ENCODE measurements at regions not wholly inside any gene's neighbourhood (a gene's known extent, or its start where the extent isn't known, plus 50 kb on each side); places are given as distances from the start of the nearest gene placed in this dataset.

GRCh38 chr4:102439236-102439614 lies 61.9 kb upstream of the NFKB1 start:
- 14 to 25% methylated on average over 3 of the region's 3 CpGs for WGBS, 2 donors
- Histone ChIP-seq H3K4me3 (no peak overlapping the region), H3K27me3 (no peaks in the 10 kb centered on the region), H3K27ac (peak overlapping the region in 3 of 4 donors; percentile 24 to 67 (median 40)), H3K4me1 (peaks cover 5 to 19% (median 6%) of the 10 kb centered on the region in 3 donors), H3K9me3 (no peaks in the 10 kb centered on the region), H3K36me3 (no peaks in the 10 kb centered on the region)
- TF ChIP-seq CTCF (IDR thresholded peaks at IDR 0.05) (no peak), POLR2A (IDR thresholded peaks at IDR 0.05) (no peak)
- DNase-seq, result no peak
- intact Hi-C loops (cut with DNase I), result no loop called here

- Histone ChIP-seq H3K4me3 (no peak overlapping the region), H3K27me3 (no peaks in the 10 kb centered on the region), H3K9me3 (no peaks in the 10 kb centered on the region), H3K36me3 (no peaks in the 10 kb centered on the region), H3K4me1 (peaks cover 5 to 19% (median 6%) of the 10 kb centered on the region in 3 donors), H3K27ac (peak overlapping the region in 2 of 4 donors; percentile 24 to 67)
- intact Hi-C loops (cut with DNase I), result loop anchor here (10.0 kb wide), 2 partner anchors 185 to 565 kb away; no protein-coding TSS in a partner anchor
- DNase-seq, result no peak
- TF ChIP-seq POLR2A (IDR thresholded peaks at IDR 0.05) (no peak), CTCF (IDR thresholded peaks at IDR 0.05) (no peak)
Measured at GRCh38 chr4:102439812-102440211, 61.3 kb upstream of the NFKB1 start.

- WGBS, 2 donors, result 74 to 80% methylated on average over 1 of the region's 1 CpG
- DNase-seq, result no peak
Measured at GRCh38 chr4:102440498-102440897, 60.7 kb upstream of the NFKB1 start.

GRCh38 chr4:102441978-102442911 lies 58.9 kb upstream of the NFKB1 start:
- Histone ChIP-seq H3K4me3 (no peak overlapping the region), H3K27ac (no peak overlapping the region), H3K27me3 (no peaks in the 10 kb centered on the region), H3K9me3 (no peaks in the 10 kb centered on the region), H3K4me1 (peaks cover 5 to 19% (median 6%) of the 10 kb centered on the region in 3 donors), H3K36me3 (no peaks in the 10 kb centered on the region)
- no peak for TF ChIP-seq CTCF (IDR thresholded peaks at IDR 0.05)
- TF ChIP-seq POLR2A (IDR thresholded peaks at IDR 0.05), result no peak
- intact Hi-C loops (cut with DNase I), result loop anchor here (10.0 kb wide), 2 partner anchors 183 to 563 kb away; no protein-coding TSS in a partner anchor
- WGBS, 2 donors, result 72 to 92% methylated on average over 8 of the region's 8 CpGs
- DNase-seq, result no peak

More at GRCh38 chr4:102440498-102440897, 60.7 kb upstream of the NFKB1 start:
- H3K9me3 ChIP-seq, result no peaks in the 10 kb centered on the region
- intact Hi-C loops (cut with DNase I), result loop anchor here (10.0 kb wide), 2 partner anchors 184 to 564 kb away; no protein-coding TSS in a partner anchor
- no peak overlapping the region for H3K4me3 ChIP-seq
- TF ChIP-seq CTCF (IDR thresholded peaks at IDR 0.05), result no peak
- TF ChIP-seq POLR2A (IDR thresholded peaks at IDR 0.05), result no peak
- H3K27ac ChIP-seq, result no peak overlapping the region
- H3K36me3 ChIP-seq, result no peaks in the 10 kb centered on the region
- no peaks in the 10 kb centered on the region for H3K27me3 ChIP-seq
- peaks cover 5 to 19% (median 6%) of the 10 kb centered on the region in 3 donors for H3K4me1 ChIP-seq

GRCh38 chr4:102444752-102445151 lies 56.4 kb upstream of the NFKB1 start:
- H3K4me3 ChIP-seq, result no peak overlapping the region
- no peak for DNase-seq
- H3K27ac ChIP-seq, result no peak overlapping the region
- no peaks in the 10 kb centered on the region for H3K9me3 ChIP-seq
- no peak for TF ChIP-seq POLR2A (IDR thresholded peaks at IDR 0.05)
- TF ChIP-seq CTCF (IDR thresholded peaks at IDR 0.05), result no peak
- intact Hi-C loops (cut with DNase I), result loop anchor here (10.0 kb wide), 2 partner anchors 180 to 560 kb away; no protein-coding TSS in a partner anchor
- no peaks in the 10 kb centered on the region for H3K27me3 ChIP-seq
- WGBS, 2 donors, result 67 to 74% methylated on average over 4 of the region's 4 CpGs
- no peaks in the 10 kb centered on the region for H3K36me3 ChIP-seq
- H3K4me1 ChIP-seq, result peaks cover 0 to 5% (median 0%) of the 10 kb centered on the region in 3 donors
